Chondrocyte (in vitro differentiated cells): ENCODE measurements at regions not wholly inside any gene's neighbourhood (a gene's known extent, or its start where the extent isn't known, plus 50 kb on each side); places are given as distances from the start of the nearest gene placed in this dataset.

Source experiments
- DNase-seq: peaks from one replicate; pipeline ENCODE4 v3.0.0; 2021; ENCODE audit warnings: mixed read lengths, low spot score
- H3K27ac Mint-ChIP-seq: one replicate; pipeline ENCODE4 v1.8.0; 2021; ENCODE audit warnings: mild to moderate bottlenecking, moderate library complexity, mixed read lengths; ENCODE audit not compliant: unreplicated experiment
- H3K27me3 Mint-ChIP-seq: 2 replicates; pipeline ENCODE4 v1.8.0; 2021; ENCODE audit warnings: low read depth, mixed read lengths
- H3K36me3 Mint-ChIP-seq: 2 replicates; pipeline ENCODE4 v1.8.0; 2021; ENCODE audit warnings: low read depth, mixed read lengths
- H3K4me1 Mint-ChIP-seq: 2 replicates; pipeline ENCODE4 v1.8.0; 2021; ENCODE audit warnings: low read depth, mild to moderate bottlenecking, mixed read lengths
- H3K4me3 Mint-ChIP-seq: one replicate; pipeline ENCODE4 v1.8.0; 2021; ENCODE audit warnings: mild to moderate bottlenecking, moderate library complexity, mixed read lengths; ENCODE audit not compliant: unreplicated experiment
- H3K9me3 Mint-ChIP-seq: 2 replicates; pipeline ENCODE4 v1.8.0; 2021; ENCODE audit warnings: low read depth, mixed read lengths
- CTCF ChIP-seq: fragments of 200-600 bp; sonication (generic); IDR thresholded peaks from 2 replicates; pipeline ENCODE4 v1.5.0; 2021; ENCODE audit warnings: antibody characterized with exemption, mild to moderate bottlenecking, moderate library complexity

- Mint-ChIP-seq H3K27ac (no peak overlapping the region), H3K27me3 (no peaks in the 10 kb centered on the region), H3K4me3 (no peak overlapping the region), H3K36me3 (no peaks in the 10 kb centered on the region), H3K4me1 (no peaks in the 10 kb centered on the region), H3K9me3 (peaks cover 5% of the 10 kb centered on the region)
- DNase-seq: no peak
- no peak for TF ChIP-seq CTCF
Measured at GRCh38 chr15:96079882-96080281, 250.6 kb upstream of the NR2F2 start.

- Mint-ChIP-seq H3K9me3 (peaks cover 5% of the 10 kb centered on the region), H3K4me1 (peaks cover 24% of the 10 kb centered on the region), H3K36me3 (no peaks in the 10 kb centered on the region), H3K27ac (no peak overlapping the region), H3K27me3 (no peaks in the 10 kb centered on the region), H3K4me3 (no peak overlapping the region)
- TF ChIP-seq CTCF: no peak
- DNase-seq: no peak
Measured at GRCh38 chr15:96086164-96086563, 244.3 kb upstream of the NR2F2 start.

GRCh38 chr15:96087180-96087884 lies 243.2 kb upstream of the NR2F2 start:
- H3K4me1 Mint-ChIP-seq: peaks cover 31% of the 10 kb centered on the region
- H3K4me3 Mint-ChIP-seq: no peak overlapping the region
- DNase-seq: no peak
- peak overlapping the region; percentile 73 for H3K27ac Mint-ChIP-seq
- H3K27me3 Mint-ChIP-seq: no peaks in the 10 kb centered on the region
- no peak for TF ChIP-seq CTCF
- no peaks in the 10 kb centered on the region for H3K36me3 Mint-ChIP-seq
- peaks cover 1% of the 10 kb centered on the region for H3K9me3 Mint-ChIP-seq

- Mint-ChIP-seq H3K4me1 (peaks cover 38% of the 10 kb centered on the region), H3K27me3 (no peaks in the 10 kb centered on the region)
- no peak for DNase-seq
Measured at GRCh38 chr15:96088650-96089049, 241.8 kb upstream of the NR2F2 start.

GRCh38 chr15:96089405-96090058 lies 241.0 kb upstream of the NR2F2 start:
- H3K27me3 Mint-ChIP-seq: no peaks in the 10 kb centered on the region
- DNase-seq: no peak
- no peak overlapping the region for H3K27ac Mint-ChIP-seq
- TF ChIP-seq CTCF: no peak
- peaks cover 38% of the 10 kb centered on the region for H3K4me1 Mint-ChIP-seq
- no peaks in the 10 kb centered on the region for H3K36me3 Mint-ChIP-seq
- H3K4me3 Mint-ChIP-seq: no peak overlapping the region
- no peaks in the 10 kb centered on the region for H3K9me3 Mint-ChIP-seq

More at GRCh38 chr15:96088650-96089049, 241.8 kb upstream of the NR2F2 start:
- no peaks in the 10 kb centered on the region for H3K9me3 Mint-ChIP-seq
- no peak overlapping the region for H3K4me3 Mint-ChIP-seq
- H3K36me3 Mint-ChIP-seq: no peaks in the 10 kb centered on the region
- peak overlapping the region; percentile 27 for H3K27ac Mint-ChIP-seq
- no peak for TF ChIP-seq CTCF
